B cell (primary cell): ENCODE measurements at regions not wholly inside any gene's neighbourhood (a gene's known extent, or its start where the extent isn't known, plus 50 kb on each side); places are given as distances from the start of the nearest gene placed in this dataset.
A peak's percentile ranks its signal among the peaks of the same experiment; 100 is the strongest.

Experiments used
- ATAC-seq: fragments of 200-7000 bp; cut with Tn5 transposase; one replicate; pipeline ENCODE4 v1.10.0; 2021; ENCODE audit warnings: low read depth, mild to moderate bottlenecking, moderate number of reproducible peaks, moderate library complexity
- CTCF ChIA-PET: fragments of 350-600 bp; sonication (Branson Sonifier 250); formaldehyde crosslinking; loops from one replicate; lab custom pipeline; 2021; ENCODE audit warnings: antibody characterized with exemption, inconsistent platforms; lab: Charles Lee
- POLR2A ChIA-PET: fragments of 350-600 bp; sonication (Branson Sonifier 250); formaldehyde crosslinking; loops from one replicate; lab custom pipeline; 2021; ENCODE audit warnings: antibody characterized with exemption; lab: Charles Lee
- DNase-seq: peaks from one replicate; pipeline ENCODE4 v3.0.0; 2013
- H2AFZ ChIP-seq: 2 replicates; pipeline ENCODE4 v1.6.1; 2012; ENCODE audit warnings: mild to moderate bottlenecking, low read depth, low read length; ENCODE audit not compliant: insufficient read depth, poor library complexity, severe bottlenecking
- H3K27ac ChIP-seq, 2 donors: 1 replicate in 1 of 2; 2 replicates in 1 of 2; pipeline ENCODE4 v1.5.1; 2012 to 2013; ENCODE audit warnings: low read length in 2 of 2, mild to moderate bottlenecking in 2 of 2, moderate library complexity in 1 of 2
- H3K27me3 ChIP-seq, 4 experiments: fragments of 200-600 bp in 1 of 4; sonication (generic) in 1 of 4; replicated peaks in 1 of 4; 1 replicate in 2 of 4; 2 replicates in 2 of 4; pipeline versions ENCODE4 v1.6.1 to v1.7.0; 2013 to 2016; ENCODE audit warnings: low read length in 3 of 4, mild to moderate bottlenecking in 2 of 4, mixed read lengths in 1 of 4, moderate library complexity in 1 of 4; ENCODE audit not compliant: insufficient read depth in 4 of 4, control insufficient read depth in 3 of 4; ENCODE audit errors: control extremely low read depth in 1 of 4
- H3K36me3 ChIP-seq, 2 experiments: replicated peaks in 1 of 2; 1 replicate in 1 of 2; 2 replicates in 1 of 2; pipeline versions ENCODE4 v1.6.1 to v1.7.1; 2013; ENCODE audit warnings: low read length in 1 of 2; ENCODE audit not compliant: insufficient read depth in 2 of 2, control insufficient read depth in 1 of 2; ENCODE audit errors: control extremely low read depth in 1 of 2, extremely low read depth in 1 of 2
- H3K4me1 ChIP-seq, 2 donors: fragments of 200-600 bp in 1 of 2; sonication (generic) in 1 of 2; 1 replicate in 1 of 2; 2 replicates in 1 of 2; pipeline versions ENCODE4 v1.5.1 to v1.6.1; 2013 to 2017; ENCODE audit warnings: low read length in 2 of 2; ENCODE audit not compliant: control insufficient read depth in 2 of 2, insufficient read depth in 2 of 2
- H3K4me2 ChIP-seq: replicated peaks from 2 replicates; pipeline ENCODE3; 2012; ENCODE audit warnings: mild to moderate bottlenecking, low read depth, low read length; ENCODE audit not compliant: poor library complexity, severe bottlenecking
- H3K4me3 ChIP-seq, 5 experiments: fragments of 200-600 bp in 1 of 5; sonication (generic) in 1 of 5; 1 replicate in 3 of 5; 2 replicates in 2 of 5; pipeline versions ENCODE4 v1.5.1 to v1.7.0; 2011 to 2016; ENCODE audit warnings: low read length in 4 of 5, mild to moderate bottlenecking in 4 of 5, low read depth in 2 of 5, control low read depth in 1 of 5, moderate library complexity in 1 of 5; ENCODE audit not compliant: insufficient read depth in 1 of 5; ENCODE audit errors: control extremely low read depth in 1 of 5, extremely low read depth in 1 of 5
- H3K79me2 ChIP-seq: fragments of 200-600 bp; sonication (generic); one replicate; pipeline ENCODE4 v1.6.0; 2016; ENCODE audit warnings: low read length; ENCODE audit not compliant: control insufficient read depth, insufficient read depth
- H3K9ac ChIP-seq: fragments of 200-600 bp; sonication (generic); 2 replicates; pipeline ENCODE4 v1.6.1; 2017; ENCODE audit warnings: mild to moderate bottlenecking, low read length, moderate library complexity
- H3K9me3 ChIP-seq, 3 donors: one replicate each; pipeline versions ENCODE4 v1.6.1 to v1.7.1; 2013; ENCODE audit warnings: low read length in 2 of 3; ENCODE audit not compliant: control insufficient read depth in 2 of 3, insufficient read depth in 1 of 3; ENCODE audit errors: control extremely low read depth in 1 of 3
- H4K20me1 ChIP-seq: 2 replicates; pipeline ENCODE4 v1.6.0; 2012; ENCODE audit warnings: mild to moderate bottlenecking, low read length; ENCODE audit not compliant: insufficient read depth, control insufficient read depth, poor library complexity, severe bottlenecking
- H3K27ac Mint-ChIP-seq: one replicate; pipeline ENCODE4 v1.8.0; 2021; ENCODE audit warnings: mixed read lengths
- H3K27me3 Mint-ChIP-seq: one replicate; pipeline ENCODE4 v1.8.0; 2021; ENCODE audit warnings: mixed read lengths
- H3K4me1 Mint-ChIP-seq: one replicate; pipeline ENCODE4 v1.8.0; 2021; ENCODE audit warnings: mixed read lengths
- H3K4me3 Mint-ChIP-seq: one replicate; pipeline ENCODE4 v1.8.0; 2021; ENCODE audit warnings: mixed read lengths
- H3K9me3 Mint-ChIP-seq: one replicate; pipeline ENCODE4 v1.8.0; 2022; ENCODE audit warnings: mixed read lengths; ENCODE audit not compliant: insufficient read depth
- CTCF ChIP-seq: fragments of 200-600 bp; IDR thresholded peaks from one replicate; pipeline ENCODE4 v1.8.0; 2022; ENCODE audit warnings: antibody characterized with exemption, mild to moderate bottlenecking
- EZH2 ChIP-seq: IDR thresholded peaks from 2 replicates; pipeline ENCODE4 v1.6.1; 2012; ENCODE audit warnings: borderline replicate concordance, low read depth, mild to moderate bottlenecking, moderate library complexity, low read length; ENCODE audit not compliant: insufficient read depth, poor library complexity, severe bottlenecking
- WGBS: methylation state at CpG from one replicate; pipeline ENCODE4 v1.1.5; 2013; ENCODE audit warnings: missing lambda C conversion rate; ENCODE audit not compliant: insufficient coverage; 5-methylcytosine and 5-hydroxymethylcytosine counted together
- intact Hi-C: fragments of 100-400 bp; cut with micrococcal nuclease; formaldehyde crosslinking; loops from one replicate; pipeline ENCODE4 v1.10.0; 2022

- intact Hi-C loops, result no loop called here
- H4K20me1 ChIP-seq, result no peaks in the 10 kb centered on the region
- no peaks in the 10 kb centered on the region for H3K4me1 ChIP-seq
- no peak overlapping the region for H3K4me3 Mint-ChIP-seq
- peaks cover 11% of the 10 kb centered on the region for H3K27me3 Mint-ChIP-seq
- DNase-seq (no peak), ATAC-seq (no peak)
- H2AFZ ChIP-seq, result no peak overlapping the region
- CTCF ChIA-PET, result no interaction called here
- H3K9ac ChIP-seq, result no peak overlapping the region
- WGBS, result 95% methylated on average over 3 of the region's 3 CpGs
- H3K9me3 Mint-ChIP-seq, result no peaks in the 10 kb centered on the region
- peak overlapping the region; percentile 10 for H3K27ac Mint-ChIP-seq
- H3K4me1 Mint-ChIP-seq, result no peaks in the 10 kb centered on the region
- no peaks in the 10 kb centered on the region for H3K79me2 ChIP-seq
- no peaks in the 10 kb centered on the region for H3K9me3 ChIP-seq
- H3K27ac ChIP-seq, result no peak overlapping the region
- H3K4me3 ChIP-seq, result no peak overlapping the region
- no peak for TF ChIP-seq EZH2
- TF ChIP-seq CTCF, result no peak
- POLR2A ChIA-PET, result no interaction called here
- H3K27me3 ChIP-seq, result peaks cover 0 to 2% (median 0%) of the 10 kb centered on the region in 4 experiments
- H3K4me2 ChIP-seq, result no peak overlapping the region
- H3K36me3 ChIP-seq, result no peaks in the 10 kb centered on the region
These were observed 863.7 kb downstream of the EPHA4 start for GRCh38 chr2:220708366-220708765.

GRCh38 chr2:220717283-220717682, 854.8 kb downstream of the EPHA4 start:
- H3K4me3 Mint-ChIP-seq, result no peak overlapping the region
- TF ChIP-seq EZH2, result no peak
- no peak for TF ChIP-seq CTCF
- Histone ChIP-seq H3K4me2 (no peak overlapping the region), H3K4me1 (no peaks in the 10 kb centered on the region), H3K4me3 (no peak overlapping the region), H3K27ac (no peak overlapping the region), H3K36me3 (no peaks in the 10 kb centered on the region), H2AFZ (no peak overlapping the region), H4K20me1 (no peaks in the 10 kb centered on the region), H3K79me2 (no peaks in the 10 kb centered on the region), H3K27me3 (peaks cover 0 to 2% (median 0%) of the 10 kb centered on the region in 4 experiments), H3K9me3 (peaks cover 0 to 7% (median 1%) of the 10 kb centered on the region in 3 donors), H3K9ac (no peak overlapping the region)
- WGBS, result no CpG with 5 or more reads among the region's 3 CpGs
- no peak for DNase-seq
- H3K4me1 Mint-ChIP-seq, result no peaks in the 10 kb centered on the region
- intact Hi-C loops, result no loop called here
- POLR2A ChIA-PET, result no interaction called here
- CTCF ChIA-PET, result no interaction called here
- ATAC-seq, result no peak
- peaks cover 3% of the 10 kb centered on the region for H3K27me3 Mint-ChIP-seq
- peaks cover 3% of the 10 kb centered on the region for H3K9me3 Mint-ChIP-seq
- no peak overlapping the region for H3K27ac Mint-ChIP-seq
